CD4-positive, alpha-beta T cell (primary cell): ENCODE measurements at regions not wholly inside any gene's neighbourhood (a gene's known extent, or its start where the extent isn't known, plus 50 kb on each side); places are given as distances from the start of the nearest gene placed in this dataset.

Experiments
- ATAC-seq: fragments of 200-7000 bp; cut with Tn5 transposase; one replicate; pipeline ENCODE4 v1.10.0; 2022; ENCODE audit warnings: mild to moderate bottlenecking; ENCODE audit not compliant: poor library complexity
- CTCF ChIA-PET: fragments of 350-600 bp; sonication (Branson Sonifier 250); formaldehyde crosslinking; loops from one replicate; lab custom pipeline; 2021; ENCODE audit warnings: antibody characterized with exemption, inconsistent platforms; lab: Charles Lee
- POLR2A ChIA-PET: fragments of 350-600 bp; sonication (Branson Sonifier 250); formaldehyde crosslinking; loops from one replicate; lab custom pipeline; 2021; ENCODE audit warnings: antibody characterized with exemption, inconsistent platforms; lab: Charles Lee
- DNase-seq, 14 experiments: peaks; one replicate each; pipeline ENCODE4 v3.0.0-alpha.2; 2013 to 2020; ENCODE audit warnings: mixed read lengths in 2 of 14
- H3K27ac ChIP-seq, 2 donors: one replicate each; pipeline versions ENCODE4 v1.5.1 to v1.7.0; 2013; ENCODE audit warnings: low read length in 2 of 2, low read depth in 1 of 2, mild to moderate bottlenecking in 1 of 2
- H3K27me3 ChIP-seq, 2 experiments: 1 replicate in 1 of 2; 2 replicates in 1 of 2; pipeline versions ENCODE4 v1.6.1 to v1.7.0; 2013; ENCODE audit warnings: low read length in 2 of 2, control low read depth in 1 of 2, mild to moderate bottlenecking in 1 of 2, moderate library complexity in 1 of 2; ENCODE audit not compliant: insufficient read depth in 2 of 2, control insufficient read depth in 1 of 2
- H3K36me3 ChIP-seq: one replicate; pipeline ENCODE4 v1.6.1; 2013; ENCODE audit warnings: low read length, control low read depth; ENCODE audit not compliant: insufficient read depth
- H3K4me1 ChIP-seq: one replicate; pipeline ENCODE4 v1.6.1; 2013; ENCODE audit warnings: low read length, control low read depth; ENCODE audit not compliant: insufficient read depth
- H3K4me3 ChIP-seq: one replicate; pipeline ENCODE4 v1.5.1; 2013; ENCODE audit warnings: mild to moderate bottlenecking, low read length, moderate library complexity
- H3K9me3 ChIP-seq, 2 experiments: 1 replicate in 1 of 2; 2 replicates in 1 of 2; pipeline versions ENCODE4 v1.6.1 to v1.7.0; 2013; ENCODE audit warnings: low read length in 2 of 2, mild to moderate bottlenecking in 2 of 2, control low read depth in 1 of 2, moderate library complexity in 1 of 2; ENCODE audit not compliant: control insufficient read depth in 1 of 2, insufficient read depth in 1 of 2
- H3K27ac Mint-ChIP-seq: one replicate; pipeline ENCODE4 v1.8.0; 2020; ENCODE audit warnings: mixed read lengths
- H3K27me3 Mint-ChIP-seq: one replicate; pipeline ENCODE4 v1.8.0; 2021; ENCODE audit warnings: mixed read lengths
- H3K36me3 Mint-ChIP-seq: one replicate; pipeline ENCODE4 v1.8.0; 2021; ENCODE audit warnings: low read depth, mixed read lengths
- H3K4me1 Mint-ChIP-seq: one replicate; pipeline ENCODE4 v1.8.0; 2021; ENCODE audit warnings: low read depth, mixed read lengths
- H3K4me3 Mint-ChIP-seq: one replicate; pipeline ENCODE4 v1.8.0; 2020; ENCODE audit warnings: mild to moderate bottlenecking, mixed read lengths
- H3K9me3 Mint-ChIP-seq: one replicate; pipeline ENCODE4 v1.8.0; 2020; ENCODE audit warnings: mixed read lengths
- CTCF ChIP-seq: fragments of 200-600 bp; IDR thresholded peaks from one replicate; pipeline ENCODE4 v1.8.0; 2022; ENCODE audit warnings: antibody characterized with exemption, mild to moderate bottlenecking
- intact Hi-C, 2 experiments: fragments of 100-400 bp; cut with DNase I in 1 of 2; cut with micrococcal nuclease in 1 of 2; formaldehyde crosslinking; loops; one replicate each; pipeline versions ENCODE4 v1.15.1 to v1.9.0; 2023 to 2025; cut with DNase I, micrococcal nuclease

DNA sequence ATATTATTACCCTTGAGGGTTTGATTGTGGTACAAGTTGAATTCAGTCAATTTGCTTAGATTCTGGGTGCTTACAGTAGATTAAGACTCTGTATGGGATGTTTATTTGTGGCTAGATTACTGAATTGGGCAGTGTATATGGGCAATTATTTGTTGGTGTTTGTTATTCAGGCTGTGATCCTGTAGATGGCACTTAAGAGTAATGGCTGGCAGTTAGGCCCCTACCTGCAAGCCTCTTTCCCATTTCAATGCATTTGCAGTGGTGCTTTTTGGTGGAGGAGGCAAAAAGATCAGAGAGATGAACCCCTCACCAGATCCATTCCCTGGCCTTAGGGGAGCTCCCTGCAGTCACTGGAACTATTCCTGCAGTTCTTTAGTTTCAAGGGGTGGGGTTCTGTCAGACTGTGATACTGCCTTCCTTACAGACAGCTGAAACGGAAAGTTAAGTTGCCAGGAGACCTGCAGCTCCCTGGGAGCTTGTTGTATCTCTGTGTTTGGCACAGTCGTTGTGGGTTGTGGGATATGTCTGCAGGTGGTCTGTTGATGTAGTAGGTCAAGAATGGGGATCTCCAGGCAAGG, 199.5 kb downstream of the AASDHPPT start:
- POLR2A ChIA-PET, result no interaction called here

DNA sequence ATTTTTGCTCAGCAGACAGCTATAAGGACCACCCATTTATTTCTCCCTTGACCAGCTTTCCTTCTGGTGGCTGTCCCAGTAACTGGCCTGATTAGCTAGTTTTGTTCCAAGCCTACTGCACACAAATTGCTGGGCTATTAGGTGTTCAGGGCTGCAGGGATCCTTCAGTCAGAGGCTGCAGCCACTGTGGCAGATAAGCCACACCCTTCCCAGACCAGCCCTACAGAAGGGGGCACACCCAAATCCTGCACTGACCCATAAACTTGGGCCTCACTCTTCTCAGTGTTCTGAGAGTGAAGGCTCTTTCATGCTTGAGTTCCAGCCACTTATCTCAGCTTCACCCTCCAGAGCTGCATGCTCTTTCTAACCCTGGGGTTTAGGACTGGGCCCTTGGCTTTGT, 200.0 kb downstream of the AASDHPPT start:
- POLR2A ChIA-PET, result no interaction called here
- Mint-ChIP-seq H3K36me3 (no peaks in the 10 kb centered on the region), H3K27me3 (no peaks in the 10 kb centered on the region), H3K9me3 (peaks cover 9% of the 10 kb centered on the region), H3K27ac (no peak overlapping the region), H3K4me1 (no peaks in the 10 kb centered on the region), H3K4me3 (no peak overlapping the region)
- Histone ChIP-seq H3K27me3 (no peaks in the 10 kb centered on the region), H3K36me3 (no peaks in the 10 kb centered on the region), H3K27ac (no peak overlapping the region), H3K4me1 (no peaks in the 10 kb centered on the region), H3K4me3 (no peak overlapping the region), H3K9me3 (peaks cover 0 to 5% of the 10 kb centered on the region in 2 experiments)
- DNase-seq (no peak), ATAC-seq (no peak)
- CTCF ChIA-PET, result no interaction called here
- intact Hi-C loops, result no loop called here
- TF ChIP-seq CTCF, result no peak

More for the DNA sequence above, 199.5 kb downstream of the AASDHPPT start:
- Mint-ChIP-seq H3K4me1 (no peaks in the 10 kb centered on the region), H3K27ac (no peak overlapping the region), H3K27me3 (no peaks in the 10 kb centered on the region), H3K4me3 (no peak overlapping the region), H3K9me3 (peaks cover 11% of the 10 kb centered on the region), H3K36me3 (no peaks in the 10 kb centered on the region)
- H3K36me3 ChIP-seq, result no peaks in the 10 kb centered on the region
- no peak for TF ChIP-seq CTCF
- H3K27ac ChIP-seq, result no peak overlapping the region
- H3K27me3 ChIP-seq, result no peaks in the 10 kb centered on the region
- ATAC-seq, result no peak
- CTCF ChIA-PET, result no interaction called here
- H3K4me1 ChIP-seq, result no peaks in the 10 kb centered on the region
- peaks cover 0 to 5% of the 10 kb centered on the region in 2 experiments for H3K9me3 ChIP-seq
- no peak for DNase-seq
- H3K4me3 ChIP-seq, result no peak overlapping the region
- intact Hi-C loops, result no loop called here

DNA sequence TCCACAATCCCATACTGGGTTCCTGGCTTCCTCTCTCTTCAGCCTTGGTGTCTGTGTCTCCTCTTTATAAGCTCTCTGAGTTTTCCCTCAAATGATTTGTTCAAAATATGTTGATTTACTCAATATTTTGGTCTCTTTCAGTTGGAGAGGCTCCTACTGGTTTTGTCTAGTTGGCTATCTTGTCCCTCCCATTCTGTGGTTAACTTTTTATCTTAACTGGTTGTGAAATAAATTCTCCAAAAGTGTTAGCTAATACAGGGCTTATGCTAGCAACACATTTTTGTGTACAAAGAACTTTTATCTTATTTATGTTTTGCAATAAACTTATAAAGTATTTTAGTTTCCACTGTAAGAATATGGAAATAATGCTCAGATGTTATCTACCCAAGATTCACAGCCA, 200.9 kb downstream of the AASDHPPT start:
- Mint-ChIP-seq H3K9me3 (peaks cover 7% of the 10 kb centered on the region), H3K4me1 (no peaks in the 10 kb centered on the region), H3K27me3 (no peaks in the 10 kb centered on the region), H3K36me3 (no peaks in the 10 kb centered on the region), H3K27ac (no peak overlapping the region), H3K4me3 (no peak overlapping the region)
- Histone ChIP-seq H3K9me3 (peaks cover 0 to 5% of the 10 kb centered on the region in 2 experiments), H3K27me3 (no peaks in the 10 kb centered on the region), H3K4me3 (no peak overlapping the region), H3K4me1 (no peaks in the 10 kb centered on the region), H3K27ac (no peak overlapping the region), H3K36me3 (no peaks in the 10 kb centered on the region)
- ChIA-PET CTCF (no interaction called here), POLR2A (no interaction called here)
- intact Hi-C loops, result no loop called here
- ATAC-seq (no peak), DNase-seq (no peak)
- no peak for TF ChIP-seq CTCF
